ENCODE measurements at regions not wholly inside any gene's neighbourhood (a gene's known extent, or its start where the extent isn't known, plus 50 kb on each side); places are given as distances from the start of the nearest gene placed in this dataset.

DNA sequence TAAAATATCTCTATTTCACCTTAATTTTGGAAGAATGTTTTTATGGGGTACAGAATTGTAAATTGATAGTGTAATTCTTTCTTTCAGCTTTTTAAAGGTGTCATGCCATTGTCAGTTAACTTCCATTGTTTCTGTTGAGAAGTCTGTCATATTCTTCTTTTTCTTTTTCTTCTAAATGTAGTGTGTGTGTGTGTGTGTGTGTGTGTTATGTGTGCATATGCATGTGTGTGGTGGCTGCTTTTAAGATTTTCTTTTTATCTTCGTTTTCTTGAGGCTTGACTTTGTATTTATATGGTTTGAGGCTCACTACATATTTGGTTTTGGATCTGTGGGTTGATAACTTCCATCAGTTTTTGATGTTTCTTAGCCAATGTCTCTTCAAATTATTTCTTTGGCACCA lies 176.5 kb downstream of the OGFRL1 start:
- no peak overlapping the region for H3K27ac ChIP-seq (ENCODE audit: low read length in 2 of 2)
- H3K4me2 ChIP-seq (replicated peaks; ENCODE audit: low read depth, low read length, poor library complexity, severe bottlenecking), result no peak overlapping the region
- no peaks in the 10 kb centered on the region for H3K36me3 ChIP-seq (replicated peaks in 1 of 2; ENCODE audit: control extremely low read depth in 1 of 2, control insufficient read depth in 1 of 2, extremely low read depth in 1 of 2, insufficient read depth in 2 of 2, low read length in 1 of 2)
- H3K27me3 ChIP-seq (replicated peaks in 1 of 4; ENCODE audit: control extremely low read depth in 1 of 4, control insufficient read depth in 3 of 4, insufficient read depth in 4 of 4, low read length in 3 of 4), result no peaks in the 10 kb centered on the region
- H3K9me3 ChIP-seq (ENCODE audit: control extremely low read depth in 1 of 3, control insufficient read depth in 2 of 3, insufficient read depth in 1 of 3, low read length in 2 of 3), result peaks cover 0 to 4% (median 0%) of the 10 kb centered on the region in 3 donors
- WGBS (ENCODE audit: insufficient coverage), result no CpG with 5 or more reads among the region's 1 CpG
- H4K20me1 ChIP-seq (ENCODE audit: control insufficient read depth, insufficient read depth, low read length, poor library complexity, severe bottlenecking), result no peaks in the 10 kb centered on the region
- ChIA-PET CTCF (interaction anchor here (1.0 kb wide), 1 partner anchor 21 kb away, joined by 3 read pairs; no protein-coding TSS in a partner anchor), POLR2A (no interaction called here)
- intact Hi-C loops (cut with micrococcal nuclease), result no loop called here
- no peak overlapping the region for H3K27ac Mint-ChIP-seq
- no peak overlapping the region for H2AFZ ChIP-seq (ENCODE audit: insufficient read depth, low read depth, low read length, poor library complexity, severe bottlenecking)
- H3K9ac ChIP-seq (ENCODE audit: low read length), result no peak overlapping the region
- peaks cover 7% of the 10 kb centered on the region for H3K27me3 Mint-ChIP-seq
- no peak for TF ChIP-seq EZH2 (IDR thresholded peaks at IDR 0.05; ENCODE audit: borderline replicate concordance, insufficient read depth, low read depth, low read length, poor library complexity, severe bottlenecking)
- TF ChIP-seq, protein P1, sequence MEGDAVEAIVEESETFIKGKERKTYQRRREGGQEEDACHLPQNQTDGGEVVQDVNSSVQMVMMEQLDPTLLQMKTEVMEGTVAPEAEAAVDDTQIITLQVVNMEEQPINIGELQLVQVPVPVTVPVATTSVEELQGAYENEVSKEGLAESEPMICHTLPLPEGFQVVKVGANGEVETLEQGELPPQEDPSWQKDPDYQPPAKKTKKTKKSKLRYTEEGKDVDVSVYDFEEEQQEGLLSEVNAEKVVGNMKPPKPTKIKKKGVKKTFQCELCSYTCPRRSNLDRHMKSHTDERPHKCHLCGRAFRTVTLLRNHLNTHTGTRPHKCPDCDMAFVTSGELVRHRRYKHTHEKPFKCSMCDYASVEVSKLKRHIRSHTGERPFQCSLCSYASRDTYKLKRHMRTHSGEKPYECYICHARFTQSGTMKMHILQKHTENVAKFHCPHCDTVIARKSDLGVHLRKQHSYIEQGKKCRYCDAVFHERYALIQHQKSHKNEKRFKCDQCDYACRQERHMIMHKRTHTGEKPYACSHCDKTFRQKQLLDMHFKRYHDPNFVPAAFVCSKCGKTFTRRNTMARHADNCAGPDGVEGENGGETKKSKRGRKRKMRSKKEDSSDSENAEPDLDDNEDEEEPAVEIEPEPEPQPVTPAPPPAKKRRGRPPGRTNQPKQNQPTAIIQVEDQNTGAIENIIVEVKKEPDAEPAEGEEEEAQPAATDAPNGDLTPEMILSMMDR (IDR thresholded peaks at IDR 0.05), result no peak
- no peaks in the 10 kb centered on the region for H3K4me1 ChIP-seq (ENCODE audit: control insufficient read depth in 2 of 2, insufficient read depth in 2 of 2, low read length in 2 of 2)
- no peak for DNase-seq
- no peak for ATAC-seq (ENCODE audit: low read depth)
- peaks cover 5% of the 10 kb centered on the region for H3K9me3 Mint-ChIP-seq (ENCODE audit: insufficient read depth)
- no peaks in the 10 kb centered on the region for H3K4me1 Mint-ChIP-seq
- no peaks in the 10 kb centered on the region for H3K79me2 ChIP-seq (ENCODE audit: control insufficient read depth, insufficient read depth, low read length)
- H3K4me3 ChIP-seq (ENCODE audit: control extremely low read depth in 1 of 5, extremely low read depth in 1 of 5, insufficient read depth in 1 of 5, low read depth in 2 of 5, low read length in 4 of 5), result no peak overlapping the region
- H3K4me3 Mint-ChIP-seq, result no peak overlapping the region

GRCh38 chr6:71466362-71466761 lies 177.8 kb downstream of the OGFRL1 start:
- ChIA-PET CTCF (interaction anchor here (0.8 kb wide), 1 partner anchor 13 kb away, joined by 3 read pairs; no protein-coding TSS in a partner anchor), POLR2A (no interaction called here)
- H3K4me2 ChIP-seq (replicated peaks; ENCODE audit: low read depth, low read length, poor library complexity, severe bottlenecking), result no peak overlapping the region
- intact Hi-C loops (cut with micrococcal nuclease), result no loop called here
- H3K4me1 ChIP-seq (ENCODE audit: control insufficient read depth in 2 of 2, insufficient read depth in 2 of 2, low read length in 2 of 2), result no peaks in the 10 kb centered on the region
- no peak overlapping the region for H3K27ac Mint-ChIP-seq
- no peak overlapping the region for H3K9ac ChIP-seq (ENCODE audit: low read length)
- H3K27me3 Mint-ChIP-seq, result peaks cover 7% of the 10 kb centered on the region
- no peaks in the 10 kb centered on the region for H4K20me1 ChIP-seq (ENCODE audit: control insufficient read depth, insufficient read depth, low read length, poor library complexity, severe bottlenecking)
- H3K9me3 Mint-ChIP-seq (ENCODE audit: insufficient read depth), result peaks cover 5% of the 10 kb centered on the region
- no peak overlapping the region for H3K4me3 ChIP-seq (ENCODE audit: control extremely low read depth in 1 of 5, extremely low read depth in 1 of 5, insufficient read depth in 1 of 5, low read depth in 2 of 5, low read length in 4 of 5)
- H3K27ac ChIP-seq (ENCODE audit: low read length in 2 of 2), result no peak overlapping the region
- H3K36me3 ChIP-seq (replicated peaks in 1 of 2; ENCODE audit: control extremely low read depth in 1 of 2, control insufficient read depth in 1 of 2, extremely low read depth in 1 of 2, insufficient read depth in 2 of 2, low read length in 1 of 2), result no peaks in the 10 kb centered on the region
- no CpG with 5 or more reads among the region's 1 CpG for WGBS (ENCODE audit: insufficient coverage)
- H2AFZ ChIP-seq (ENCODE audit: insufficient read depth, low read depth, low read length, poor library complexity, severe bottlenecking), result no peak overlapping the region
- no peak for TF ChIP-seq EZH2 (IDR thresholded peaks at IDR 0.05; ENCODE audit: borderline replicate concordance, insufficient read depth, low read depth, low read length, poor library complexity, severe bottlenecking)
- TF ChIP-seq, protein P1 (IDR thresholded peaks at IDR 0.05), result no peak
- H3K27me3 ChIP-seq (replicated peaks in 1 of 4; ENCODE audit: control extremely low read depth in 1 of 4, control insufficient read depth in 3 of 4, insufficient read depth in 4 of 4, low read length in 3 of 4), result no peaks in the 10 kb centered on the region
- H3K79me2 ChIP-seq (ENCODE audit: control insufficient read depth, insufficient read depth, low read length), result no peaks in the 10 kb centered on the region
- H3K9me3 ChIP-seq (ENCODE audit: control extremely low read depth in 1 of 3, control insufficient read depth in 2 of 3, insufficient read depth in 1 of 3, low read length in 2 of 3), result peaks cover 0 to 4% (median 0%) of the 10 kb centered on the region in 3 donors
- H3K4me1 Mint-ChIP-seq, result no peaks in the 10 kb centered on the region
- H3K4me3 Mint-ChIP-seq, result no peak overlapping the region
- ATAC-seq (ENCODE audit: low read depth) (no peak), DNase-seq (no peak)
